Activated CD8-positive, alpha-beta memory T cell treated with anti-CD3 and anti-CD28 coated beads, Interleukin-2, amount 50 U/mL, for 4 hours (primary cell): ENCODE measurements at regions not wholly inside any gene's neighbourhood (a gene's known extent, or its start where the extent isn't known, plus 50 kb on each side); places are given as distances from the start of the nearest gene placed in this dataset.
"Not testable (repeated sequence)": the region's sequence is repeated elsewhere in the genome, so short reads cannot be mapped to it uniquely, and the experiment has no call there.

Source experiments
- DNase-seq: peaks from one replicate; pipeline ENCODE4 v3.0.0-alpha.2; 2020

GRCh38 chr5:156004754-156005153, 322.2 kb upstream of the SGCD start:
- DNase-seq: no peak

- no peak for DNase-seq
Observed at GRCh38 chr5:156006026-156006647, 320.8 kb upstream of the SGCD start.

- DNase-seq: no peak
Observed at GRCh38 chr5:156008844-156009243, 318.1 kb upstream of the SGCD start.

DNA sequence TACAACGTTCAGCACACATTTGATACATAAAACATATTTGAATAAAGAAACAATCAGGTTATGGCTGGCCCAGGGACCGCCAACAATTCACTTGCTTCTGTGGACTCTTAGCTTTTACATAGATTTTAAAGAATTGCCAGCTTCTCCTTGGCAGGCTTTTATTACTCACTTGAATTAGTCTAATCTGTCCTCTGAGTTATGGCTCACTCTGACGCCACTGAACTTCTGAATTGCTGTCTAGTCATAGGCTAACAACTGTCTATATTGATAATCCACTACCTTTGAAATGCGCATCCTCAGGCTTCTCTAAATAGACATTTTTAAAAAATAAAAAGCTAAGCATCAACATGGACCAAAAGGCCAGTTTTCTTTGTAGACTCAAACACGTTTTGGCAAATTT, 317.4 kb upstream of the SGCD start:
- no peak for DNase-seq

DNA sequence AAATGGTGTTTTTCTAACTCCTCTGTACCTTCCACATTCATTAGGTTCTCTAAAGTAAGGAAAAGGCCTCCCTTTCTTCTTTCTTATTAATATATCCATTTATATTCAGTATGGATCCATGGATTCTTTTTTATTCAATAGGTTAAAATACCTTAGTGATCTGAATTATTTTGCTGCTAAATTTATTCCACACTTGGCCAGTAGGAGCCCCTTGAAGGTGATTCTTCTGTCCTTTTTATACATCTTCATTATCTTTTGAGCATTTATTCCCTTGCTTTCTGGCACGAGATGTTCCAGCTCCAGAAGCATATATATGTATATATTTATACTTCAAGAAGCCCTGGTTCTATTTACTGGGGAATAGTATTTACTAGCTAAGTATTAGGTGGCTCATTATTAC, 311.8 kb upstream of the SGCD start:
- DNase-seq: no peak

- no peak for DNase-seq
Observed at GRCh38 chr5:156019130-156019529, 307.8 kb upstream of the SGCD start.

GRCh38 chr5:156019571-156020180, 307.3 kb upstream of the SGCD start:
- DNase-seq: no peak

GRCh38 chr5:156020647-156021046, 306.3 kb upstream of the SGCD start:
- no peak for DNase-seq

DNA sequence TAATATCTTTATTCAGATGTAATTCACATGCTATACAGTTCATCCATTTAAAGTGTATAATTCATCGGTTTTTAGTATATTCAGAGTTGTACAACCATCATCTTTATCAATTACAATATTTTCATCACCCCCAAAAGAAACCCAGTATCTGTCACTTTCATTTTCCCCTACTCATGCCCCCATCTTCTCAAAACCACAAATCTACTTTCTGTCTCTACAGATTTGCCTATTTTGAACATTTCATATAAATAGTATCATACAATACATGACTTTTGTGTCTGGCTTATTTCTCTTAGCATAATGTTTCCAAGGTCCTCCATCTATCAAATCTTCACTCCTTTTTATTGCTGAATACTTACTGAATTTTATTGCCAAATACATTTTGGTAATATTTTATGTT, 305.1 kb upstream of the SGCD start:
- DNase-seq: no peak

GRCh38 chr5:156025656-156026055, 301.3 kb upstream of the SGCD start:
- no peak for DNase-seq

GRCh38 chr5:156031181-156031580, 295.8 kb upstream of the SGCD start:
- no peak for DNase-seq

DNA sequence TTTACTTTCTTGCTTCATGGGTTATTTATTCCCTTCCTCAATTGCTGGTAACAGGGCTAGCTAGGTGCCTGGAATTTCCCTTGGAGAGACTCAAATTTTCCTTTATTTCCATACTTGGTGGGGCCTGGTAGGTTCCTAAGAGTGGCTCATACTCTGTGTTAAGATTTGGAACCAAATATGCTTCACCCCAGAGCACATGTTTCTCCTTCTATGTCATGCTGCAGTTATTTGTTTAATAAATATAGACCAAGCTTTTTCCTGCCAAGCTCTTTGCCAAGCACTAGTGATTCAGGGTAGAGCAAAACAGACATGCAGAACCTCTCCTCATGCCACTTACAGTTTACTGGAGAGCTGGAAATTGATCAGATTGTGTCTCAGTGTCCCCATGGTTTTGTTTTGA, 290.3 kb upstream of the SGCD start:
- DNase-seq: no peak

DNA sequence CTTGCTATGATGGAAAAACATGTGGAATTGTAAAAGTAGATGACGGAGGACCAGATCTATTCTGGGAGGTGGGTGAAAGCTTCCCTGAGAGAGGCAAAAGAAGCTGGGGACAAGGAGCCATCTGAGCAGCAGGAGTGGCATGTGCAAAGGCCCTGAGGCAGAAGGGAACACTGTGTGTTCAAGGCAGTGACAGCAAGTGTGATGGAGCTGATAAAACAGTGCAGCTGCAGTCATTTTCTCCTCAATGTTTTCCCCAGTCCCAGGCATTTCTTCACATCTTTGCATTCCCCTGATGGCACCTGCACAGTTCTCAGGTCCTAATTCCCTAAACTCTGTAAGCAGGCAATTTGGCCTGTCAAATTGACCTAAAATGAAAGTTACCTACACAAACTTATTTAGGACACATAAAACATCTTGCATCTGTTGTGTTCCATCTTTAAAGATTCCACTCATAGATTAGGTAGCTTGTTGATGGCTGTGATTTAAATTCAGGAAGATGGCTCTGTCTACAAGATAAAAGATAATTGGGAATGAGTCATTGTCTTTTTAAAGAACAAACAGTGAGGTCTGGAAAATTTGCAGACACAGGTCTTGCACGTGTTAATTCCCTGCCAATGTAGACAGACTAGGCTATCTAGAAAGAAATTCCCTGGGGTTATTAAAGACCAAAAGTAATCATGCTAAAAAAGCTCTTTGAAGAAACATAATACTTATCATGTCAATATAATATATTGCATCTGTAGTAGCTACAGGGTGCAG, 289.6 kb upstream of the SGCD start:
- no peak for DNase-seq

GRCh38 chr5:156042726-156043125, 284.2 kb upstream of the SGCD start:
- no peak for DNase-seq

GRCh38 chr5:156043351-156043750, 283.6 kb upstream of the SGCD start:
- no peak for DNase-seq

- no peak for DNase-seq
Observed at GRCh38 chr5:156051972-156052371, 275.0 kb upstream of the SGCD start.

DNA sequence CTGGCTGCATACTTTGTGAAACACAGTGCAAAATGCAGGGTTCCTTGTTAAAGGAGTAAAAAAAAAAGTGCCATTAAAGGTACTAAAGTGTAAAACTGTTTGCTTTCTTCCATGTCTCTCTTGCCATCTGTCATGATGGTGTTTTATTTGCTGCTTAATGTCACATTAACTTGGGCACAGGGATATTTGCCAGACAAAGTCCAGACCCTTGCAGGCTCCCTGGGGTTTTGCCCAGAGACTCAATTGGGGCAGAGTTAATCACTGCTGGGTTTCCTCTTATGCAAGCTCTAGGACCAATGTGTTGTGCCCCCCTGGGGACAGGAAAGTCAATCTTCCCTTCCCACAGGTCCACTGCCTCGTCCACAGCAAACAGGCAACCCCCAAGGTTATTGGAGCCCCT, 274.3 kb upstream of the SGCD start:
- DNase-seq: no peak

- no peak for DNase-seq
Observed at GRCh38 chr5:156053056-156053455, 273.9 kb upstream of the SGCD start.

DNA sequence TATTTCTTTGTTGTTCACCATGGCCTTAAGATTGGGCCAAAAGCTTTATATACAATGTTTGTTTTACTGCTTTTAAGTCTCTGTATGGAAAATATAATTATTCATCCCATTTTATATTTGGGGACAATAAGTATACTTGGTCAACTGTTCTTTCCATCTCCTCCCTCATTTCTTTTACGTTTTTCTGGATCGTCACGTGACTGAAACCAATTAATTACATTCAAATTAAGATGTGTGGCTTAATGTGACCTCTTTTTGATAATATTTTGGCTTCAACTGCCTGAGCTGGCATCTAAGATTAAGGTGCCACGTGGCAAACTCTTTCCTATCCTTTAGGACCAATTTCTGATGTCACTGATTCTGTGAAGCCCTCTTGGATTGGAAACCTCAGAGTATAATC, 250.1 kb upstream of the SGCD start:
- DNase-seq: no peak

DNA sequence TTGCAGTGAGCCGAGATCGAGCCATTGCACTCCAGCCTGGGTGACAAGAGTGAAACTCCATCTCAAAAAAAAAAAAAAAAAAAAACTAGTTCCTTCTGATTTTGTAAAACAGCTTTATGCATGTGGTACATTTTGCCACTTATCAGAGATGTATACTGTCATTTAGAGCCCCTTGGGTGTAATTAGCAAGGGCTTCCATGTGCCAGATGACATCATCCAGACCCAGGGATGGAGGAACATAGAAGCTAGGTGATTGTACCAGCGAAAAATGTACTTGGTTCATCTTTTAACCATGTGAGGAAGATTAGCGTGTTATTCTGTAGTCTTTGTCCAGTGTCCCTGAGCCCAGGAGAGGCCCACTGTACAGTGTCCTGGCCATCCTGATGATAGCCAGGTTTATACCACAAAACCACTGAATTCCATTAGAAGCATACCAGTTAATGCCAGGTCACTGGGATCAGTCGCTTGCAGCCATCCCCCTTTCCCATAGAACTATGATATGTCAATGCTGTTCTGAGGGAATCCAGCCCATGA, 239.3 kb upstream of the SGCD start:
- DNase-seq: no peak

GRCh38 chr5:156089955-156090940, 236.7 kb upstream of the SGCD start:
- DNase-seq: not testable (repeated sequence)

- DNase-seq: no peak
Observed at GRCh38 chr5:156093024-156093423, 233.9 kb upstream of the SGCD start.

DNA sequence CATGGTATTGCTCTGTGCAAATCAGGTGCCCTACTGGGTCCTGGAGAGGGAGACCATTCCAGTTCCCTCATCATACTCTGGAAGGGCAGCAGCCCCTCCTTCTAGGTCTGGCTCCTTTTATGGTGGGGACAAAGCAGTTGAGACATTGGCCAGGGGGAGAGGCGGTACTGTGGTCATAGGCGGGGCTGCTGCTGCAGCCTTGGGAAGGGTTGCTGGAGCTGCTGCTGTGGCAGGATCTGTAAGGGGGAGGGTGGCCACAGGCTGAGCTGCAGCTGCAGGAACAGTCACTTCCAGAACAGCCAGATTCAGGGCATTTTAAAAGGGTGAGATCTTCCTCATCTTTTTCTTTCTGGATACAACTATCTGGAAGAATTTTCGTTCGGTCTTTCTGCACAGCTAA, 233.0 kb upstream of the SGCD start:
- DNase-seq: no peak
